Neural crest cell (in vitro differentiated cells): ENCODE measurements at regions not wholly inside any gene's neighbourhood (a gene's known extent, or its start where the extent isn't known, plus 50 kb on each side); places are given as distances from the start of the nearest gene placed in this dataset.
A peak's percentile ranks its signal among the peaks of the same experiment; 100 is the strongest.

Source experiments
- DNase-seq: peaks from one replicate; pipeline ENCODE4 v3.0.0; 2021; ENCODE audit warnings: low read depth, mixed read lengths, low spot score
- H3K27ac Mint-ChIP-seq: one replicate; pipeline ENCODE4 v1.8.0; 2021; ENCODE audit warnings: mild to moderate bottlenecking, mixed read lengths; ENCODE audit not compliant: unreplicated experiment
- H3K27me3 Mint-ChIP-seq: 2 replicates; pipeline ENCODE4 v1.8.0; 2021; ENCODE audit warnings: low read depth, mild to moderate bottlenecking, mixed read lengths
- H3K36me3 Mint-ChIP-seq: 2 replicates; pipeline ENCODE4 v1.8.0; 2021; ENCODE audit warnings: low read depth, mild to moderate bottlenecking, mixed read lengths
- H3K4me1 Mint-ChIP-seq: 2 replicates; pipeline ENCODE4 v1.8.0; 2021; ENCODE audit warnings: mixed read lengths
- H3K4me3 Mint-ChIP-seq: one replicate; pipeline ENCODE4 v1.8.0; 2021; ENCODE audit warnings: mild to moderate bottlenecking, mixed read lengths
- H3K9me3 Mint-ChIP-seq: 2 replicates; pipeline ENCODE4 v1.8.0; 2021; ENCODE audit warnings: mixed read lengths
- TF ChIP-seq, protein P1 (sequence below): fragments of 200-600 bp; sonication (generic); conservative IDR thresholded peaks from 2 replicates; pipeline ENCODE4 v1.5.0; 2021; ENCODE audit warnings: antibody characterized with exemption, mild to moderate bottlenecking

GRCh38 chr2:155695505-155695904 is 637.0 kb downstream of the NR4A2 start:
- peaks cover 3% of the 10 kb centered on the region for H3K36me3 Mint-ChIP-seq
- H3K27ac Mint-ChIP-seq, result no peak overlapping the region
- H3K4me1 Mint-ChIP-seq, result peaks cover 34% of the 10 kb centered on the region
- H3K9me3 Mint-ChIP-seq, result peaks cover 3% of the 10 kb centered on the region
- DNase-seq, result no peak
- H3K27me3 Mint-ChIP-seq, result no peaks in the 10 kb centered on the region
- H3K4me3 Mint-ChIP-seq, result no peak overlapping the region
- TF ChIP-seq, protein P1, sequence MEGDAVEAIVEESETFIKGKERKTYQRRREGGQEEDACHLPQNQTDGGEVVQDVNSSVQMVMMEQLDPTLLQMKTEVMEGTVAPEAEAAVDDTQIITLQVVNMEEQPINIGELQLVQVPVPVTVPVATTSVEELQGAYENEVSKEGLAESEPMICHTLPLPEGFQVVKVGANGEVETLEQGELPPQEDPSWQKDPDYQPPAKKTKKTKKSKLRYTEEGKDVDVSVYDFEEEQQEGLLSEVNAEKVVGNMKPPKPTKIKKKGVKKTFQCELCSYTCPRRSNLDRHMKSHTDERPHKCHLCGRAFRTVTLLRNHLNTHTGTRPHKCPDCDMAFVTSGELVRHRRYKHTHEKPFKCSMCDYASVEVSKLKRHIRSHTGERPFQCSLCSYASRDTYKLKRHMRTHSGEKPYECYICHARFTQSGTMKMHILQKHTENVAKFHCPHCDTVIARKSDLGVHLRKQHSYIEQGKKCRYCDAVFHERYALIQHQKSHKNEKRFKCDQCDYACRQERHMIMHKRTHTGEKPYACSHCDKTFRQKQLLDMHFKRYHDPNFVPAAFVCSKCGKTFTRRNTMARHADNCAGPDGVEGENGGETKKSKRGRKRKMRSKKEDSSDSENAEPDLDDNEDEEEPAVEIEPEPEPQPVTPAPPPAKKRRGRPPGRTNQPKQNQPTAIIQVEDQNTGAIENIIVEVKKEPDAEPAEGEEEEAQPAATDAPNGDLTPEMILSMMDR, result no peak

- H3K36me3 Mint-ChIP-seq, result peaks cover 3% of the 10 kb centered on the region
- H3K27ac Mint-ChIP-seq, result no peak overlapping the region
- H3K9me3 Mint-ChIP-seq, result peaks cover 3% of the 10 kb centered on the region
- no peaks in the 10 kb centered on the region for H3K27me3 Mint-ChIP-seq
- no peak for DNase-seq
- TF ChIP-seq, protein P1, result no peak
- no peak overlapping the region for H3K4me3 Mint-ChIP-seq
- H3K4me1 Mint-ChIP-seq, result peaks cover 38% of the 10 kb centered on the region
These were observed 639.7 kb downstream of the NR4A2 start for GRCh38 chr2:155692856-155693255.

DNA sequence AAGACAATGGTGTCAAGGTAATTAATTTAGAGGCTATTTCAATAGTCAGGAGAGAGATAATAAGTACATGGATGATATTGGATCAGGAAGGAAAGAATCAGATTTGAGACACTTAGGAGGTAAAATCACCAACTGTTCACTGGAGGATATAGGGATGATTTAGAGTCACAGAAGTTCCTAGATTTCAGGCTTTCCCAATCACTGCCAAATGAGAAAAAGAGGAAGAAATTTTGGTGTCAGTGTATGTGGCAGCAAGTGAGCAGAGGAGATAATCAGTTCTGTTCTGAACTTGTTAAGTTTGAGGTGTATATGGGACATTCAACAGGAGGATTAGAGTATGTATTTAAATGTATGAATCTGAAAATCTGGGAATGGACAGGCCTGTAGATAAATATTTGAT is 640.4 kb downstream of the NR4A2 start:
- H3K9me3 Mint-ChIP-seq, result peaks cover under 1% of the 10 kb centered on the region
- no peak overlapping the region for H3K4me3 Mint-ChIP-seq
- peaks cover 38% of the 10 kb centered on the region for H3K4me1 Mint-ChIP-seq
- H3K27ac Mint-ChIP-seq, result peak overlapping the region; percentile 81
- H3K27me3 Mint-ChIP-seq, result no peaks in the 10 kb centered on the region
- DNase-seq, result no peak
- TF ChIP-seq, protein P1, result no peak
- H3K36me3 Mint-ChIP-seq, result no peaks in the 10 kb centered on the region

- TF ChIP-seq, protein P1, result no peak
- peaks cover 38% of the 10 kb centered on the region for H3K4me1 Mint-ChIP-seq
- peaks cover 6% of the 10 kb centered on the region for H3K9me3 Mint-ChIP-seq
- no peaks in the 10 kb centered on the region for H3K27me3 Mint-ChIP-seq
- no peak for DNase-seq
- no peak overlapping the region for H3K4me3 Mint-ChIP-seq
- H3K27ac Mint-ChIP-seq, result no peak overlapping the region
- no peaks in the 10 kb centered on the region for H3K36me3 Mint-ChIP-seq
These were observed 641.7 kb downstream of the NR4A2 start for GRCh38 chr2:155690785-155691184.

DNA sequence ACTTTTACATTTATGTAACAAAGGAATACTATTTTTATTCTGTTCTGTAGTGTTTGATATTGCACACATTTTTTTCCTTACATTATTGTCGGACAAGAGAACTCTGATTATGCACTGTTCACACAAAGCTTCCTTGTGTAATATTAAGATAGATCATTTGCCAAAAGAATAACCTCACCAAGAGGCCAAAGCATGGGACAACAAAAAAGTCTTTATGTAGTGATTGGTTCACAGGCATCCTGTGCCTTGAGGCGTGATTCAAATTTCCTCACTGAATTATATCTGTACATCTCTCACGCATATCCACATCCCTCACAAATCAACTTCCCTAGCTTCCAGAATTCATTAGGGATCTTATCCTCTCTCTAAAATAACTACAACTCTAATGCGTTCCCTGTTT is 642.7 kb downstream of the NR4A2 start:
- H3K36me3 Mint-ChIP-seq, result no peaks in the 10 kb centered on the region
- TF ChIP-seq, protein P1, result no peak
- peaks cover 36% of the 10 kb centered on the region for H3K4me1 Mint-ChIP-seq
- H3K27ac Mint-ChIP-seq, result peak overlapping the region; percentile 93
- peaks cover 6% of the 10 kb centered on the region for H3K9me3 Mint-ChIP-seq
- H3K27me3 Mint-ChIP-seq, result no peaks in the 10 kb centered on the region
- peak overlapping the region; percentile 59 for H3K4me3 Mint-ChIP-seq
- DNase-seq, result peak; percentile 10

- no peaks in the 10 kb centered on the region for H3K27me3 Mint-ChIP-seq
- no peak for DNase-seq
- no peak overlapping the region for H3K4me3 Mint-ChIP-seq
- H3K9me3 Mint-ChIP-seq, result peaks cover 6% of the 10 kb centered on the region
- no peak overlapping the region for H3K27ac Mint-ChIP-seq
- TF ChIP-seq, protein P1, result no peak
- H3K36me3 Mint-ChIP-seq, result no peaks in the 10 kb centered on the region
- peaks cover 25% of the 10 kb centered on the region for H3K4me1 Mint-ChIP-seq
These were observed 645.3 kb downstream of the NR4A2 start for GRCh38 chr2:155687181-155687580.
